GM20431 (cell line): ENCODE measurements at regions not wholly inside any gene's neighbourhood (a gene's known extent, or its start where the extent isn't known, plus 50 kb on each side); places are given as distances from the start of the nearest gene placed in this dataset.

Experiments used
- in situ Hi-C: fragments of 300-500 bp; cut with MseI, MboI; formaldehyde crosslinking; loops from one replicate; pipeline ENCODE4 v1.15.0; 2020; ENCODE audit warnings: low sequenced_read_pairs; ENCODE audit not compliant: unreplicated experiment

DNA sequence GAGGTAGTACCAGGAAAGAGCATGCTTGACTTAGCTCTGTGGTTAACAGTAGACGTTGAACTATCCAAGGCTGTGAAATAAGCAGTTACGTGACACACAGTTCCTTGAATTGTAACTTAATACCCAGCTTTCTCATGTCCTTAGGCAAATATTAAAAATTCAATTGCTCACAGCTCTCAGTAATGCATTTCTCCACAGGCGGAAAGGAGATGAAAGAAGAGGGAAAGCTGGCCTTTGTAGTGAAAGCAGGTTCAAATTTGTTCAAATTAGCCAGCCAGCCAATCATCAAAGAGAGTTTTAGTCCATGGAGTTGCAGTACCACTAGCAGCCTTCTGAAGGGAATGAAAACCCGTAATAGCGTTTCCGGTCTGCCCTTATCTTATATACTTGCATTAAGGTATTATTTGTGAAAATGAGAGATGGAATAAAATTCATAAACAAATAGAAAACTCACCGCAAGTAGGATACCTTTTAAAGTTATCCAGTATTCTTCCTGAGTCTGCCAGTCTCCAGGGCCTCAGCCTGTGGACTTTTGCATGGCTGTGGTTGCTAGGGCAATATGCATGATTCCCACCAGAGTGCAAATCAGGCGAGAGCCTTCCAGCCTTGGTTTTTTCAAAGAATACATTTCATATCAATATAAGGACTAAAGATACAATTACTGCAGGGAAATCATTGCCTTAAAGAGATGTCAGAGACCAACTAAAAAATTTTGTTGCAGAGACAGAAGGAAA, 795.5 kb downstream of the TNS3 start:
- in situ Hi-C loops = no loop called here

DNA sequence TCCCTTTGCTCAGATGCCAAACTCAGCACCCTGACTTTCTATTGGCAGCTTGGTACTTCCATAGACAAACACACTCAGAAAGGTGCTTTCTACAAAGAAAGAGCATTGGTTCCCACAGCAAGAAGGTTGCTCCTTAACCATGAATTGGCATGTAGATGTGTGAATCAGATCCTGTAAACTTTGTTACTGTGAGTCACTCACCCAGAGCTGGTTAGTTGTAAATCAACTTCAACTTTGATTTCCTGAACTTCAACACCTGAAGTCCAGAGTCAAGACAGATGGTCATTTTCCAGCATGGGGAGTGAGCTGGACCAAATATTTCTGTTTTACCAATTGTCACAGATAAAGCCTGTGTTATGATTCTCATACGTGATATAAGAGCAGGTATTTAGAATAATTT, 797.2 kb downstream of the TNS3 start:
- in situ Hi-C loops = no loop called here

- in situ Hi-C loops = no loop called here
Observed at GRCh38 chr7:46781901-46782439, 799.9 kb downstream of the TNS3 start.

DNA sequence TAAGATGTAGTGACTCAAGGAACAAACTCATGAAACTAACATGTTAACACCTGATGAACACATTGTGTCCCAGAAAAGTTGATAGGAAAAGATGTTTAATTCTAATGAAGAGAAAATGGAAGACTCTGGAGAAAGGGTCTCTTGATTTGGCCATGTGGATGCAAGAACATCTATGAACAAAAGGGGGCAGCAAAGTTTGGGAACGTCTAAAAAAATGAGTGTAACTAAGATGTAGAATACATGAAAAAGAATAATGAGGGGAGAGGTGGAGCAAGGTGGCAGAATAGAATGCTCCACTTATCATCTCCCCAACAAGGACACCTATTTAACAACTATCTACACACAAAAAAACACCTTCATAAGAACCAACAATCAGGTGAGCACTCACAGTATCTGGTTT, 805.1 kb downstream of the TNS3 start:
- in situ Hi-C loops = no loop called here

DNA sequence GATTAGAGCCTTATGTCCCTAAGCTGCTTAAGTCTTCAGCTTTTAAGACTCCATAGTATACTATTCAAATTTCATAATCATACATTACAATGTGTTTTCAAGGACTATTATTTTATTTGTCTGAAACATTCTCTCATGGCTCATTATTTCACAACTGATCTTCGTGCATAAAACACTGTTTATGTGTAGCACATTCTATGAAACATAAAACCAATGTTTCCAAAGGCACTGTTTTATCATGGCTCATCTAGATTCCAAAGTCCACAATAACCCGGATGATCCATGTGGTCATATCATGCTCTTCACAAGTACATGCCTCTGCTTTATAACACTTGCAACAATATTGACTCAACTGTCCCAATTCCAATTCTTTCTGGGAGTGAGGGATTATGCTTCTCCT, 806.1 kb downstream of the TNS3 start:
- in situ Hi-C loops = no loop called here

DNA sequence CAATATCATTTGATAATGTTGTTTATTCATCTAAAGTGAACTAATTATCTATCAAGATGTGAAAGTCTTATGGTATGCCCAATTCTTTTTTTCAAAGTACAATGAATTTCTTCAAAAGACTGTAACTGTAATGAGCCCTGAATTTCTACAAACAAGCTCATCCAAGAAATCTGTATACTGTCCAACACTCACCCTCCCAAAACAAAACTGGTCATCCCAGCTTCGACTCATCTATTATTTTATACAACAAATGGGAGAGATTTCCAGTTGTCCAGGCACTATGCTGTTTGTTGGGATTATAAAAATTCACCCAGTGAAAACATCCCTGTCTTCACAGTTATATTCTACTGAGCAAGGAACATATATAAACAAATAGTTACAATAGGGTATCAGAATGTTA, 806.9 kb downstream of the TNS3 start:
- in situ Hi-C loops = no loop called here

- in situ Hi-C loops = no loop called here
Observed at GRCh38 chr7:46774515-46774914, 807.4 kb downstream of the TNS3 start.

- in situ Hi-C loops = no loop called here
Observed at GRCh38 chr7:46772776-46773175, 809.1 kb downstream of the TNS3 start.

GRCh38 chr7:46767071-46767470, 814.8 kb downstream of the TNS3 start:
- in situ Hi-C loops = no loop called here

- in situ Hi-C loops = no loop called here
Observed at GRCh38 chr7:46764100-46764936, 817.6 kb downstream of the TNS3 start.

GRCh38 chr7:46763344-46763743, 818.6 kb downstream of the TNS3 start:
- in situ Hi-C loops = no loop called here

DNA sequence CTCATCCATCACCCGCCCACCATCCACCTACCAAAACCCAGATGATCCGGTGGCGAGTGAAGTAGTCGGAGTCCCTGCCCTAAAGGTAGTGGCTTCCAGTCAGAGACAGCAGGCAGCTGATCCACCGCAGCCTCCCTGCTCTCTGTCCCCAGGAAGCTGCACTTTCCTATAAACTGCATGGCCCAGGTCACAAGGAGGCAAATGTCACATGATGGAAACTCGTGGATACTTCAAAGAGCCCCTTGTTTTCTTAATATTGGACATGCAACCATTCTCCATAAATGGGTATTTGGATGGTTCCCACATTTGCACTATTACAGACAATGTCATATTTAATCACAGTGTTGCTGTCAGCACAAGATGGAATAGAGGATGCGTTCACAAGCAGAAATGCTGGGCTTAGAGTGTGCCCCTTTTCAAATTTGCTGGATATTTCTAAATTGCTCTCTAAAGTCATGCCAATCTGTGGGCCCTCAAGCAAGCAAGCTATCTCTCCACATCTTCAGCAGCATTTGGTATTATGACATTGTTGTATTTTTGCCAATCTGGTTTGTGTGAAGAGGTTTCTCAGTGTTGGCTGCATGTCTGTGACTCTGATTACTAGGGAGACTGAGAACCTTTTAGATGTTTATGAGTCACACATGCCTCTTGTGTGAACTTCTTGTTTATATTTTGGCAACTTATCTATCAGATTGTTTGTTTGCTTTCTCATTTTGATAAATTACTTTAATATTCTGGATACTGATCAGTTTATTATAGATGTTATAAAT, 822.0 kb downstream of the TNS3 start:
- in situ Hi-C loops = no loop called here

- in situ Hi-C loops = no loop called here
Observed at GRCh38 chr7:46756996-46757395, 824.9 kb downstream of the TNS3 start.

DNA sequence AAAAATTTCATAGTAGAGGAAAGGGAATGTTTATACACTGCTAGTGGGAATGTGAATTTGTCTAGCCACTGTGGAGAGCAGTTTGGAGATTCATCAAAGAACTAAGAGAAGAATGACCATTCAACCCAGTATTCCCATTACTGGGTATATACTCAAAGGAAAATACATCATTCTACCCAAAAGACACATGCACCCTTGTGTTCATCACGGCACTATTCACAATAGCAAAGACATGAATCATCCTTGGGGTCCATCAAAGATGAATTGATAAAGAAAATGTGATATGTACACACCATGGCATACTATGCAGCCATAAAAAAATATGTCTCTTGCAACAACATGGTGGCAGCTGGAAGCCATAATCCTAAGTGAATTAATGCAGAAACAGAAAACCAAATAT, 825.7 kb downstream of the TNS3 start:
- in situ Hi-C loops = no loop called here

DNA sequence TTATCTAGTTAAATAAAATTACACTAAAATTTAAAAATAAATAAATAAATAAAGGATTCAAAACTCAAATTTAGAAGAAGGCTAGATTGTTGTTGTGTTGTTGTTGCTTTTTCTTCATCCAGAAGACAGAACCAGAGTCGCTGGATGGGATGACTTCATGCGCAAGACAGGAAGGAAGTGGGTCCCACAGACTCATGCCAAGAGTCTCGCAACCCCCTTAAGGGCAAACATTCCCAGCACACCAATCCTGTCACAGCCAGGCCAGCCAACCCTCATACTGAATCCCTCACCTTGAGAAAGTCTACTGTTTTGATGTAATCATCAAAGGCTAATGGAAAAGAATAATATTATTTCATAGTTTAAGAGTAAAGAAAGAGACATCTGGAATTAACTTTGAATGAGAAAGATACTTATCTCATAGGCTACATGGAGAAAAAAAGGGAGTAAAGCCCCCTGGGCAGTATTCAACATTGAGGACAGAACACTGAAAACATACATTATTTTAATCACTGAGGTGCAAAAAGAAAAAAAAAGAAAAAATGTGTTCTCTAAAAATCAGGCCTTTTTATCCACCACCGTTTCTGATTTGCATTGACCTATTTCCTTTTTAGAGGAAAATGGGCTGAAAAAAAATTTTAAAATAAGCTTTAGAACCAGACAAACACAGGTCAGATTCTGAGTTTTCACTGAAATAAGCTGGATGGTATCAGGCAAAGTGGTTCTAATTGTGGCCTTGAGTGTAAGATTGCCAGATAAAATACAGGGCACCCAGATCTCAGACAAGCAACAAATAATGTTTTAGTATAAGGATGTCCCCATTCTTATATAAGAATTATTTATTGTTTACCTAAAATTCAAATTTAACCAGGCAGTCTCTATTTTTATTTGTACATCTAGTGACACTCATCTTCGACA, 826.5 kb downstream of the TNS3 start:
- in situ Hi-C loops = no loop called here

DNA sequence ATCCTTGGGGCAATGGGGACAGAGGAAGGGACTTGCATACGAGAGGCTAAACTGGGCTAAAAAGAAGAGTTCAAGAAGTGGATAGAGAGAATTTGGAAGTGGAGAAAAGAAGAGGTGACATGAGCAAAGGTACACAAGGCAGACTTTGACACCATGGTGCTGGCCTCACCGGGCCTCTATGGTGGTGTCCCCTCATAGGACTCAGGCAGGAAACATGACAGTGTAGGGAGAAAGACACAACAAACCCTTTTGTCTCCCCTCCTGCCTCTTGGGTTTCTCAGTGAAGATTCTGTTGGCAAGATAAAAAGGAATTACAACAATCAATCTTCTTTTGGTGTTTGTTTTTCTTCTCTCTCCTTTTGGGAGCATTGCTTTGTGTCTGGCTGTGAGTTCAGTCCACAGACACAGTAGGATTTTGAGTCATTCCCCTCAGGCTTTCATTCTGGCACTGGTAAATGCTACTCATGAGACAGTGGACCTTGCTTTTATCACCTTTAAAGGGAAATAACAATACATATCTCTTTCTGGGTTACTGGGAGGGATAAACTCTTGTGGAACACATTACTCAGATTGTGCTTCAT, 827.7 kb downstream of the TNS3 start:
- in situ Hi-C loops = no loop called here

DNA sequence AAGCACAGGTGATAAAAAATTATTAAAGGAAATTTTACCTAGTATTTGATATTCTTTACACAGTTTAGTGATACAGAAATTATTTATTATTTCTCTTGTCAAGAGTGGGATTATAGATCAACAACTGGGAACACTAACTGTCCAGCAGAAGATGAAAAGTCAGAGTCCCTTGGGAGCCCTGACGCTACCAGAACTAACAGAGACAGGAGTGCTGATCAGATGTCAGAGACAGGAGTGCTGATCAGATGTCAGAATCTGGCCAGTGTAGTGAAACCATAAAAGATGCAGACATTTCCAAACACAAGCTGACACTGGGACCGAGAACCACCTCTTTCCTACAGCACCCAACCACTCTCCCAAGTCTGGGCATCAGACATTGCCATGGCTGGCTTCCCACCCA, 828.2 kb downstream of the TNS3 start:
- in situ Hi-C loops = no loop called here

DNA sequence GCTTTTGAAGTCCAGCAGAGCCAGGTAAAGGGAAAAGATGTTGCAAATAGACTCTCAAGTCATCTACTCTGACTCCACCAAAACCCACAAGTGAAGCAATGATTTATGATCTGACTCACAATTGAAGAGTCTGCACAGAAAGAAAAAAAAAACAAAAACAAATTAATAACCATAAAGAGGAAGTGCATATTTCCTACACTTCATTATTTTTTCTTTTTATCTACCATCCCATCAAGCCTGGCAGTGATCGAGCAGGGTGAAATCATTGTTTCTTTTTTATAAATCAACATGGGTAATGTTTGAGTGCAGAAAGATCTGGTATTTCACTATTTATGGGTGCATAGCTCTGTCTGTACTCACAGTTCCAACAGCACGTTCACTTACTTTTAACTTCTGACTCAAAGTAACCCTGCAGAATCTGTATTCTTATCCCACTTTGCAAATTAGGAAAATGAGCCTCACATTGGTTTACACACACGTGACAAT, 829.0 kb downstream of the TNS3 start:
- in situ Hi-C loops = no loop called here
